HG03354 (cell line): ENCODE measurements at regions not wholly inside any gene's neighbourhood (a gene's known extent, or its start where the extent isn't known, plus 50 kb on each side); places are given as distances from the start of the nearest gene placed in this dataset.
"Not testable (repeated sequence)": the region's sequence is repeated elsewhere in the genome, so short reads cannot be mapped to it uniquely, and the experiment has no call there.

Experiments used
- ATAC-seq: cut with Tn5 transposase; IDR thresholded peaks from one replicate; pipeline ENCODE4 v1.9.1; 2021; ENCODE audit warnings: mild to moderate bottlenecking; ENCODE audit not compliant: unreplicated experiment, poor library complexity, severe bottlenecking

DNA sequence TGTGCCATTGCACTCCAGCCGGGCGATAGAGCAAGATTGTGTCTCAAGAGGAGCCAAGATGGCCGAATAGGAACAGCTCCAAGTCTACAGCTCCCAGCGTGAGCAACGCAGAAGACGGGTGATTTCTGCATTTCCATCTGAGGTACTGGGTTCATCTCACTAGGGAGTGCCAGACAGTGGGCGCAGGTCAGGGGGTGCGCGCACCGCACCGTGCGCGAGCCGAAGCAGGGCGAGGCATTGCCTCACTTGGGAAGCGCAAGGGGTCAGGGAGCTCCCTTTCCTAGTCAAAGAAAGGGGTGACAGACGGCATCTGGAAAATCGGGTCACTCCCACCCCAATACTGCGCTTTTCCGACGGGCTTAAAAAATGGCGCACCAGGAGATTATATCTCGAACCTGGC lies 1083.7 kb upstream of the CDH8 start:
- not testable (repeated sequence) for ATAC-seq

- no peak for ATAC-seq
Observed at GRCh38 chr16:63100082-63100481, 1063.8 kb upstream of the CDH8 start.

GRCh38 chr16:63096857-63097256 lies 1060.6 kb upstream of the CDH8 start:
- ATAC-seq = no peak

- no peak for ATAC-seq
Observed at GRCh38 chr16:63092736-63093135, 1056.5 kb upstream of the CDH8 start.

DNA sequence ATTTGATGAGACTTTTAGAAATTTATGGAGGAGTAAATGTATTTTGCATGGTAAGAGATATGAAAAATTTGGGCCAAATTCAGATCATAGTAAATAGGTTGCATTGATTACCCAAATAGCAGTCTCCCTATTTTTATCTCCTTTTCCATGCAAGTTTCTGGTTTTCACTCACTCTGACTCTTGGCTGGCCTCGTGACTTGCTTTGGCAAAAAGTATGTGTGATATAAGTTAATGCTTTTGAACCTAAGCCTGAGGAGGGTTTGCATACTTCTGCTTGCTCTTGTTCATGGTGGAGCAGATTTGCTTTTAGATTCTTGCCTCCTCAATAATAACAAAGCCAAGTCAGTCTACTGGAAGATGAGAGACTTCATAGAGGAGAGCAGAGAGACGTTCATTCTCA lies 1045.9 kb upstream of the CDH8 start:
- ATAC-seq = no peak

- ATAC-seq = no peak
Observed at GRCh38 chr16:63080746-63081145, 1044.5 kb upstream of the CDH8 start.

- ATAC-seq = no peak
Observed at GRCh38 chr16:63069047-63069446, 1032.8 kb upstream of the CDH8 start.

- no peak for ATAC-seq
Observed at GRCh38 chr16:63067141-63067540, 1030.9 kb upstream of the CDH8 start.

DNA sequence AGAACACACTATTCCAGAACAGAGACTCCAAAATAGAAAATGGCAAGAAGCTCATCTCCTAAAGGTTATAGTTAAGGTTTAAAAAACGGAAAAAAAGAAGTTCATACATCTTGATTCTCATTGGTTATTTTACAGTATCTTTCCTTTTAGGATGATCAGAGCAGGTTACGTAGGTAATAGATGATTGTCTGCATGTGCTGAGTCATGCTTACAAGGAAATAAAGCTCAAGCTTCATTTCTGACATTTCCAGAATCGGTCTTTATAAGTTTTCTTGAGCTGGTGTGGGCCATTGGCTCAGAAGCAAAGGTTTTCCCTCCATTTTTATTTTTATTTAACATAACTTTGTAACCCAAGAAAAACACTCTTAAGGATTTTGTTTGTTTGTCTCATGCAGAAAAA lies 1030.3 kb upstream of the CDH8 start:
- no peak for ATAC-seq

GRCh38 chr16:63061319-63061718 lies 1025.1 kb upstream of the CDH8 start:
- no peak for ATAC-seq

- ATAC-seq = no peak
Observed at GRCh38 chr16:63059676-63060075, 1023.4 kb upstream of the CDH8 start.

DNA sequence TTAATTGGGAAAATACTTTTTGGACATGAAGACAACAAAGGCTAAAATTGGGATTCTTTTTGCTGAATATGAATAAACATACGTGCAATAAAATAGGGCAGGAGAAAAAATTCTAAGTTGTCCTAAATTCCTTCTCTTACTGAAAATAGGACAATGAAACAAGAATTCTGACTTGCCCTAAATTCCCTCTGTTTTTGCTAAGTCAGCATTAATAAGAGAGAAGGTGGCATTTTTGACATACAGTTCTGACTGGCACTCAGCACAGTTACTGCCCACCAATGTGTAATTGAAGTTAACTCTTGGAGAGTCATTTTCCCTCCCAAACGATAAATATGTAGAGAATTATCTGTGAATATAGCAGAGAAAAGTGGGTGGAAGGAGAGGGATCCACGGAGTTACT lies 1021.1 kb upstream of the CDH8 start:
- ATAC-seq = no peak

DNA sequence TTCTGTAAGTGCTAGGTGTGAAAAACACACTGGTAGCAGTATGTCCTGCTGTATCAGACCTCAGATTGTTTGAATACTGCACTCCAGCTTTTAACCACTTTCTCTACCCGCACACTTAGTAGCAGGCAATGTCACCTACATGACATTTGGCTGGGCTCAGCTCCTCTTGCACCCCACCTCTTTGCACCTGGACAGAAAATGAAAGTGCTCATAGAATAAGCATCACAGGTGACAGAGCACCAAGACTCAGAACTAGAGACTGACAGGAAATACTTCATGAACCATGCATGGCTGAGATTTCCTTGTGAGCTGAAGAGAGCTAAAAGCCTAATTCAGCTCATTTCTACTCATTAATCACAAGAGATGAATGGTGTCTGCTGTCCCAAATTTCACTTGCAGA lies 1014.2 kb upstream of the CDH8 start:
- ATAC-seq = no peak

DNA sequence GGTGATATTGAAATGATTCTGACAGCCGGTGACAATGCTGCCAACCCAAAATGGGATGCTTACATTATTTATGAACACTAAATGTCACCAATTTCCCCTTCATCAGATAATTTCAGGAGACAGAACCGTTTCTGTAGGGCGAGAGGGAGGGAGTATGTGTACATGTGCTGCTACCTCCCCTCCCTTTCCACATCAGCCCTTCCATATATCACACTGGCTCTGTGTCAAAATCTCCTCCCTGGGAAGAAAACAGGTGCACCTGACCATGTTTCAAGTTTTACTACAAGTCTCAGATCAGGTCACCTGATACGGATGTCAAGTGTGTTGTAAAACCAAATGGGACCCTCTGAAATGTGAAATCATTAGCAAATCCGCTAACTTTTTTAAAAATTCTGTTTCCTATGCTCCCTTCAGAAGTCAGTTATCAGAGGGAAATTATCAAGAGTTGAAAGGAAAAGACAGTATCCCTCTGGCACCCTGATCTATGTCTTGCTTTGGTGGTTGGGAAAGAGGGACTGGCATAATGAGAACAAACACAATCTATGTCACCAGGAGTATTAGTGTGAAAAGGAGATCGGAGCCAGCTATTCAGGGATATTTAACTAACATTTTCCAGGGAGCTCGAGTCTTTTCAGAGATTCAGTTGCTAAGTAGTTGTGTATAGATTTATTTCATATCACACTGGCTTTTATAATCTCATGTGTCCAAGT lies 1002.3 kb upstream of the CDH8 start:
- no peak for ATAC-seq

DNA sequence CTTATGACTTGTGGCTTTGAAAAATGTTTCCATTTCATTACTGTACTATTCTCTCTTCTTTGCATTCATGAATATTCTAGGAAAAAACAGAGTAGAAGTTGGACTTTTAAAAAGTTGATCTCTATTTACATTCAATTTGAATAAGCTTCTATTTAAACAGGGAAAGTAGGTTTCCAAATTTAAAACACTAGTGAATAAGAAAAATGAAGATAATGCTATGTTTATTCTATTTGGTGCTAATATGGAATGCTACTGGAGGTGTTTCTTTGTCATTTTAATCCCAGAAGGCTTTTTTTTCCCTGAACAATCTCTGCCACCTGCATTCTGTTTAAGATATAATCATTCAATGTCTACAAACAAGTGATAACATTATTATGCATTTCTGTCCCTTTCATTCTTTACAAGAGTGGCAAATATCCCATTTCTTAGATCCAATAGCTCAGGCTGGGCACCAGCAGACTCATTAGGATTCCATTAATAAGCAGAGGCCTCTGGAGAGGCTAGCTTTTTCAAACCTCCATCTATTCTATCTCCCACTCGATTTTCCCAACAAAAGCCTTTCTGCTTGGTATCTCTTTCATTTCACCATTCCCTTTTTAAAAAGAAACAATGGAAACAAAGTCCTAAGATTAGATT lies 1001.6 kb upstream of the CDH8 start:
- ATAC-seq = no peak

DNA sequence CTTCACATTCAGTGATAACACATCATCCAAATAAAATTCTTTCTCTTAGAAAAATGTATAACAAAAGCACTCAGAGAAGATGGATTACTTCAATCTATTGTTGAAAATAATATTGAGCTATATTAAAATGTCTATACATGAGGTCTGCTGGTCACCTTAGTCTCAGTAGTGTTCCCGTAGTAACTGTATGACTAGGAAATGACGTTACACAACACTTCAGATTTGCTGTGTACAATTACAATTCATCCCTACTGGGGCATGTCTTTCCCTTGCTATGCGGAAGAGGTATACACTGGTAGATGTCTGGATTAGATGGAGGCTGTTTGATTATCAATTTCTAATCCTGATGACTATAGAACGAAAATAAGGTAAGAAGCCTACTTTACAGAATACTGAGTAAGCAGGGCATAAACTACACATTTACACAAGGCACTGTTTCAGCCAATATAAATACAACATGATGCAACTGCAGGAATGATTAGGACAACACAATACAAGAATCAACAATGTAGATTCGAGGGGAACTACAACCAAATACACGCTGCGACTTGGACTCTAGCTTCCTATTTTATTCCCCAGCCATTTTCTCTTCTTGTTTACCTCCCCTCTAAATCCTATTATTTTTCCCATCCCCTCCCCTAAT lies 982.5 kb upstream of the CDH8 start:
- ATAC-seq = no peak

- no peak for ATAC-seq
Observed at GRCh38 chr16:63008688-63009087, 972.5 kb upstream of the CDH8 start.

- ATAC-seq = no peak
Observed at GRCh38 chr16:63005356-63005755, 969.1 kb upstream of the CDH8 start.

- ATAC-seq = no peak
Observed at GRCh38 chr16:62989480-62989879, 953.2 kb upstream of the CDH8 start.

DNA sequence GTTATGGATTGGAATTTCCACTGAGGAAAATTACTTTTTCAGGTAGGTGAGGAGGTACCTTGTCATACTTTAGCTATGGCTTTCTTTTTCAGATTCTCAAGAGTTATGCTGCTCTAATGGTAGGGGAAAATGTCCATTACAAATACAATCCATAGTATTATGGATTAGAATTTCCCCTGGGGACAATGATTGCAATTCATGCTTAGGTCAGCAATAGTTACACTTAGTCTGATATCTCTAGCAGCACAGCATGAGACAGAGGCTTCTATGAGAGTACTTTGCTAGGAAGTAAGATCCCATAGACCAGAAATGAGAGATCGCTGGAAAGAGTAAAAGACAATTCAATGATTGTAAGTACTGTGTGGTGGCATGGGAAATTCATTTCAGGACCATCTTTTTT lies 949.5 kb upstream of the CDH8 start:
- ATAC-seq = no peak

DNA sequence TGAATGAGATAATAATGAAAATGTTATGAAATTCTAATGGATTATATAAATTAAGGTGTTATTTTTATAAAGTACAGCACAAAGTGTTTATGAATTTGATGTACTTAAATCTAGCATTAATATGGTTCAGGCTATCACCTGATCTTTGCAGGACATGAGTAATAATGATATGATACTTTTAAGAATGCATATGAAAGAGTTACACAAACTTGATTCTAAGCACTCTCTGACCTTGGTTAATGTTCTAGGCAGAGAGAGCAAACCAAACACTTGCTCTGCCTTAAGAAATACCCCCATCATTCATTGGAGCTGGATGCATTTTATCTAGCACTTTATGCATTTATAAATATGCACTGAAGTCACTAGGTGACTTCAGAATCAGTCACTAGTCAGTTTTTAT lies 942.2 kb upstream of the CDH8 start:
- no peak for ATAC-seq
